ENCODE measurements at regions not wholly inside any gene's neighbourhood (a gene's known extent, or its start where the extent isn't known, plus 50 kb on each side); places are given as distances from the start of the nearest gene placed in this dataset.

DNA sequence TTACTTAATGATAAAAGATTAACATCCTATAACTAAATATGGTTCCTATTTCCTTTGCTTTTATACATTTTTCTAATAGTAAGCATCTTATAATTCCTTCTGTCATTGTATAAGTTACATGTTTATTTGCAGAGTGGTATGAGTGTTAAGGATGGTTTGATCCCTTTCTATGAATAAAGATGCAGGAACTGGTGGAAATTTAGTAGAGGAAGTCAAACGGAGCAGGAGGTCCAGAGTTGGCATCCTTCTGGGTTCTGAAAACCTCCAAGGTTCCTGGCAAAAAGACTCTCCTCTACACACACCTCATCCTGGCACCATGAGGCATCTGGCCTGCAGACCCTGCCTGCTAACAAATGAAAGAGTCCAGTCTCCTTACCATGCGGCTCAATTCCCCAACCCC lies 296.8 kb downstream of the SOX9 start:
- BruUV-seq (replicated peaks) = no TSS peak
- no peak for DNase-seq (ENCODE audit: low read depth, low spot score)
- TF ChIP-seq FOS (IDR thresholded peaks at IDR 0.05; ENCODE audit: borderline replicate concordance, insufficient read depth, low read length) (no peak), MYC (IDR thresholded peaks at IDR 0.05; ENCODE audit: low read depth, low read length) (no peak), GATA2 (IDR thresholded peaks at IDR 0.05; ENCODE audit: insufficient read depth, insufficient read length, low read depth, low read length) (no peak), POLR2A (IDR thresholded peaks at IDR 0.05; ENCODE audit: low read depth, low read length) (no peak), POLR2AphosphoS5 (IDR thresholded peaks at IDR 0.05; ENCODE audit: insufficient read depth, low read depth, low read length) (no peak), EZH2 (IDR thresholded peaks at IDR 0.05; ENCODE audit: borderline replicate concordance, low read depth, low read length, severe bottlenecking) (no peak), JUN (IDR thresholded peaks at IDR 0.05; ENCODE audit: borderline replicate concordance, insufficient read depth, insufficient read length, low read depth) (no peak)
- TF ChIP-seq, protein P1, sequence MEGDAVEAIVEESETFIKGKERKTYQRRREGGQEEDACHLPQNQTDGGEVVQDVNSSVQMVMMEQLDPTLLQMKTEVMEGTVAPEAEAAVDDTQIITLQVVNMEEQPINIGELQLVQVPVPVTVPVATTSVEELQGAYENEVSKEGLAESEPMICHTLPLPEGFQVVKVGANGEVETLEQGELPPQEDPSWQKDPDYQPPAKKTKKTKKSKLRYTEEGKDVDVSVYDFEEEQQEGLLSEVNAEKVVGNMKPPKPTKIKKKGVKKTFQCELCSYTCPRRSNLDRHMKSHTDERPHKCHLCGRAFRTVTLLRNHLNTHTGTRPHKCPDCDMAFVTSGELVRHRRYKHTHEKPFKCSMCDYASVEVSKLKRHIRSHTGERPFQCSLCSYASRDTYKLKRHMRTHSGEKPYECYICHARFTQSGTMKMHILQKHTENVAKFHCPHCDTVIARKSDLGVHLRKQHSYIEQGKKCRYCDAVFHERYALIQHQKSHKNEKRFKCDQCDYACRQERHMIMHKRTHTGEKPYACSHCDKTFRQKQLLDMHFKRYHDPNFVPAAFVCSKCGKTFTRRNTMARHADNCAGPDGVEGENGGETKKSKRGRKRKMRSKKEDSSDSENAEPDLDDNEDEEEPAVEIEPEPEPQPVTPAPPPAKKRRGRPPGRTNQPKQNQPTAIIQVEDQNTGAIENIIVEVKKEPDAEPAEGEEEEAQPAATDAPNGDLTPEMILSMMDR (IDR thresholded peaks at IDR 0.05; ENCODE audit: extremely low read depth in 1 of 2, insufficient read depth in 1 of 2, low read depth in 1 of 2, low read length in 2 of 2) = no peak
- TF ChIP-seq, protein P2, sequence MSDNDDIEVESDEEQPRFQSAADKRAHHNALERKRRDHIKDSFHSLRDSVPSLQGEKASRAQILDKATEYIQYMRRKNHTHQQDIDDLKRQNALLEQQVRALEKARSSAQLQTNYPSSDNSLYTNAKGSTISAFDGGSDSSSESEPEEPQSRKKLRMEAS (IDR thresholded peaks at IDR 0.05; ENCODE audit: insufficient read depth, insufficient read length) = no peak
- H3K79me2 ChIP-seq (ENCODE audit: control insufficient read depth, insufficient read depth, low read length) = no peaks in the 10 kb centered on the region
- H2AFZ ChIP-seq (ENCODE audit: low read depth, low read length) = no peak overlapping the region
- H3K27me3 ChIP-seq (ENCODE audit: control insufficient read depth in 2 of 2, insufficient read depth in 2 of 2, low read length in 2 of 2) = no peaks in the 10 kb centered on the region
- no peaks in the 10 kb centered on the region for H4K20me1 ChIP-seq (replicated peaks; ENCODE audit: control insufficient read depth, extremely low read depth, insufficient read depth, low read length)
- peaks cover 16% of the 10 kb centered on the region for H3K4me1 ChIP-seq (ENCODE audit: control insufficient read depth, extremely low read depth, insufficient read depth, low read length)
- H3K9ac ChIP-seq (replicated peaks; ENCODE audit: extremely low read depth, insufficient read depth, low read length) = no peak overlapping the region
- no peaks in the 10 kb centered on the region for H3K9me3 ChIP-seq (replicated peaks; ENCODE audit: control insufficient read depth, insufficient read depth, low read length)
- CTCF ChIA-PET = no interaction called here
- no peaks in the 10 kb centered on the region for H3K9me1 ChIP-seq (replicated peaks; ENCODE audit: control insufficient read depth, extremely low read depth, insufficient read depth, low read length)
- dilution Hi-C loops (cut with MboI; ENCODE audit: extremely low pct_ligation_motif_present, low sequenced_read_pairs) = no loop called here
- intact Hi-C loops (cut with micrococcal nuclease) = no loop called here
- POLR2A ChIA-PET = no interaction called here
- no peak overlapping the region for H3K4me3 ChIP-seq (replicated peaks in 1 of 3; ENCODE audit: insufficient read depth in 1 of 3, low read depth in 1 of 3, low read length in 3 of 3)
- H3K4me2 ChIP-seq (ENCODE audit: insufficient read depth, low read length) = no peak overlapping the region
- no peaks in the 10 kb centered on the region for H3K36me3 ChIP-seq (ENCODE audit: control insufficient read depth in 2 of 2, extremely low read depth in 1 of 2, insufficient read depth in 2 of 2, low read length in 2 of 2)
- FAIRE-seq = no peak
- H3K27ac ChIP-seq (ENCODE audit: insufficient read depth, low read depth, low read length) = no peak overlapping the region
